Liver (tissue), 8 donors: ENCODE measurements at regions not wholly inside any gene's neighbourhood (a gene's known extent, or its start where the extent isn't known, plus 50 kb on each side); places are given as distances from the start of the nearest gene placed in this dataset.

ENCODE experiments used
- DNase-seq: peaks from one replicate; pipeline ENCODE4 v3.0.0-alpha.2; 2017; ENCODE audit warnings: low spot score
- H3K27ac ChIP-seq, 2 donors: one replicate each; pipeline ENCODE4 v1.7.0; 2013; ENCODE audit warnings: inconsistent platforms in 2 of 2, low read length in 2 of 2, control low read depth in 1 of 2, low read depth in 1 of 2, mild to moderate bottlenecking in 1 of 2
- H3K27me3 ChIP-seq, 4 donors: one replicate each; pipeline versions ENCODE4 v1.6.1 to v1.7.0; 2013; ENCODE audit warnings: low read length in 3 of 4, inconsistent platforms in 1 of 4, mild to moderate bottlenecking in 1 of 4, moderate library complexity in 1 of 4; ENCODE audit not compliant: control insufficient read depth in 4 of 4, insufficient read depth in 4 of 4
- H3K36me3 ChIP-seq, 4 donors: one replicate each; pipeline versions ENCODE4 v1.6.1 to v1.7.0; 2013; ENCODE audit warnings: low read length in 3 of 4, mild to moderate bottlenecking in 3 of 4, low read depth in 1 of 4, moderate library complexity in 1 of 4; ENCODE audit not compliant: control insufficient read depth in 4 of 4, insufficient read depth in 3 of 4
- H3K4me1 ChIP-seq, 4 donors: one replicate each; pipeline versions ENCODE4 v1.6.1 to v1.7.0; 2013; ENCODE audit warnings: low read length in 3 of 4, mild to moderate bottlenecking in 3 of 4, moderate library complexity in 1 of 4; ENCODE audit not compliant: control insufficient read depth in 4 of 4, insufficient read depth in 4 of 4
- H3K4me3 ChIP-seq, 3 donors: one replicate each; pipeline versions ENCODE4 v1.6.1 to v1.7.0; 2013; ENCODE audit warnings: low read length in 3 of 3, control low read depth in 1 of 3, low read depth in 1 of 3, mild to moderate bottlenecking in 1 of 3
- H3K9ac ChIP-seq, 2 donors: one replicate each; pipeline ENCODE4 v1.7.0; 2013; ENCODE audit warnings: low read length in 2 of 2, mild to moderate bottlenecking in 2 of 2, moderate library complexity in 2 of 2, control low read depth in 1 of 2, low read depth in 1 of 2
- H3K9me3 ChIP-seq, 4 donors: one replicate each; pipeline versions ENCODE4 v1.6.1 to v1.7.0; 2013; ENCODE audit warnings: low read length in 3 of 4; ENCODE audit not compliant: control insufficient read depth in 4 of 4
- FOXA1 ChIP-seq: IDR thresholded peaks from 2 replicates; pipeline ENCODE4 v1.6.1; 2016; ENCODE audit warnings: antibody characterized with exemption
- FOXA2 ChIP-seq: IDR thresholded peaks from 2 replicates; pipeline ENCODE4 v1.6.1; 2016; ENCODE audit warnings: antibody characterized with exemption
- GABPA ChIP-seq, 2 donors: IDR thresholded peaks in 1 of 2; conservative IDR thresholded peaks in 1 of 2; 2 replicates each; pipeline ENCODE4 v1.6.1; 2016; ENCODE audit warnings: antibody characterized with exemption in 2 of 2, mild to moderate bottlenecking in 1 of 2, moderate library complexity in 1 of 2
- HNF4A ChIP-seq, 2 donors: conservative IDR thresholded peaks; 2 replicates each; pipeline ENCODE4 v1.6.1; 2016; ENCODE audit warnings: antibody characterized with exemption in 2 of 2, mild to moderate bottlenecking in 2 of 2
- HNF4G ChIP-seq: IDR thresholded peaks from 2 replicates; pipeline ENCODE4 v1.6.1; 2016; ENCODE audit warnings: antibody characterized with exemption
- NR2F2 ChIP-seq: IDR thresholded peaks from 2 replicates; pipeline ENCODE4 v1.6.1; 2016; ENCODE audit warnings: antibody characterized with exemption
- RAD21 ChIP-seq, 2 donors: IDR thresholded peaks; 2 replicates each; pipeline ENCODE4 v1.6.1; 2016; ENCODE audit warnings: antibody characterized with exemption in 2 of 2, mild to moderate bottlenecking in 2 of 2
- RXRA ChIP-seq, 2 donors: IDR thresholded peaks; 2 replicates each; pipeline ENCODE4 v1.6.1; 2017 to 2018; ENCODE audit warnings: antibody characterized with exemption in 2 of 2, mild to moderate bottlenecking in 1 of 2
- SP1 ChIP-seq: IDR thresholded peaks from 2 replicates; pipeline ENCODE4 v1.6.1; 2018; ENCODE audit warnings: antibody characterized with exemption, mild to moderate bottlenecking
- TAF1 ChIP-seq: conservative IDR thresholded peaks from 2 replicates; pipeline ENCODE4 v1.6.1; 2016; ENCODE audit warnings: antibody characterized with exemption, mild to moderate bottlenecking
- WGBS: extraction: QIAGEN DNeasy Blood & Tissue Kit; methylation state at CpG from one replicate; pipeline ENCODE4 v1.1.7; 2013; 5-methylcytosine and 5-hydroxymethylcytosine counted together
- TF ChIP-seq, protein P1 (sequence below): IDR thresholded peaks from 2 replicates; pipeline ENCODE4 v1.6.1; 2016; ENCODE audit warnings: antibody characterized with exemption, mild to moderate bottlenecking
- TF ChIP-seq, protein P2 (sequence below): IDR thresholded peaks from 2 replicates; pipeline ENCODE4 v1.6.1; 2016; ENCODE audit warnings: antibody characterized with exemption
- TF ChIP-seq, protein P3 (sequence below): IDR thresholded peaks from 2 replicates; pipeline ENCODE4 v1.6.1; 2016; ENCODE audit warnings: antibody characterized with exemption
- TF ChIP-seq, protein P4 (sequence below): fragments of 150-350 bp; IDR thresholded peaks from 2 replicates; pipeline ENCODE4 v1.5.1; 2017; ENCODE audit warnings: improper control_type of control experiment, low read depth, low read length; ENCODE audit not compliant: missing input control
- TF ChIP-seq, protein P5 (sequence below): IDR thresholded peaks from 2 replicates; pipeline ENCODE4 v1.6.1; 2016; ENCODE audit warnings: antibody characterized with exemption
- donor health status: healthy.
- donor health status: healthy.
- donor health status: healthy.
- donor health status: healthy.
- donor health status: healthy.

DNA sequence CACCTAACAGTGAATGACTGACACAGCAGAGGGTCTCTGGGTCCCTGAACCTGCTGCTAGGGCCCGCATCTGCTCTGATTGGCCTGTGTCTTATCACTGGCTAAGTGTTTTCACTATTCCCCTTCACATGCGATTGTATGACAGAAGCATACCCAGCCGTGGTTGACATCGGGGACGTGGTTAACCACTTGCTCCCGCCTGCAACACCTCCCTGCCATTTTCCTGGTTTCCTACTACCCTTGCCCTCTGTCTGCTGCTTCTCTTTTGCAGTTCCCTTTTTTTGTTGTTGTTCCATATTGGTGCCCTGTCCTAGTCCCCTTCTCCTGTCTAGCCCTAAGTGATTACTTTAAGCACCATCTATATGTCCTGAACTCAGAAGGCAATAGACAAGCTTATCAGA lies 177.0 kb downstream of the RGS9 start (continued):
- TF ChIP-seq SP1 = no peak

DNA sequence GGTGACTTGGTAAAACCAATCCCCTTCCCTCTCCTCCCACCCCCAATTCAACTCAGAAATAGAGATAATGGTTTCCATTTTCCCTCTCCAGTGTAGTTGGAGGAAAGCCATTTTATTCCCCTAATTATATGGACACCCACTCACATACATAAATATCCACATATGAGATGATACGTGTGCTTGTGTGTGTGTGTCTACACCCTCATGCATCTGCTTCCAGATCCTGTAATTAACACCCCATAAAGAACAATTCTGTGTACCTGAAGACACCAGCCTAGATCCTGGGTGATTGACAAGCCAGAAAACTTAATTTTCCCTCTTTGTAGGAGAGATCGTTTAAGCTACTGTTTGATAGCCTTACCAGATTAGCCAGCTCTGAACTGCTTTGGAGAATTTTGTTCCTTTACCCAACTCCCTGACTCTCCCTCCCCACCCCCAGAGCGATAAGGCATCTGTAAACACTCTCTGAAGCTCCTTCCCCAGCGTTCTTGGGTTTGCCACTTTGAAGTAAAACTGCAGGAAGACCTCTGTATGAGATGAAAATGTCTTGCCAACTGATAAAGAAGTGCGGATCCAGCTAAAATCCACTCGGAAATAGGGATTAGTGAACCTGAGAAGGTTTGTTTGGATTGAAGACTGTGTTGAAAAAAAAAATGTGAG lies 175.7 kb downstream of the RGS9 start:
- DNase-seq = no peak
- Histone ChIP-seq H3K9me3 (no peaks in the 10 kb centered on the region), H3K36me3 (no peaks in the 10 kb centered on the region), H3K27ac (no peak overlapping the region), H3K4me3 (no peak overlapping the region), H3K4me1 (no peaks in the 10 kb centered on the region), H3K27me3 (peaks cover 0 to 2% (median 0%) of the 10 kb centered on the region in 4 donors), H3K9ac (no peak overlapping the region)
- TF ChIP-seq, protein P1, sequence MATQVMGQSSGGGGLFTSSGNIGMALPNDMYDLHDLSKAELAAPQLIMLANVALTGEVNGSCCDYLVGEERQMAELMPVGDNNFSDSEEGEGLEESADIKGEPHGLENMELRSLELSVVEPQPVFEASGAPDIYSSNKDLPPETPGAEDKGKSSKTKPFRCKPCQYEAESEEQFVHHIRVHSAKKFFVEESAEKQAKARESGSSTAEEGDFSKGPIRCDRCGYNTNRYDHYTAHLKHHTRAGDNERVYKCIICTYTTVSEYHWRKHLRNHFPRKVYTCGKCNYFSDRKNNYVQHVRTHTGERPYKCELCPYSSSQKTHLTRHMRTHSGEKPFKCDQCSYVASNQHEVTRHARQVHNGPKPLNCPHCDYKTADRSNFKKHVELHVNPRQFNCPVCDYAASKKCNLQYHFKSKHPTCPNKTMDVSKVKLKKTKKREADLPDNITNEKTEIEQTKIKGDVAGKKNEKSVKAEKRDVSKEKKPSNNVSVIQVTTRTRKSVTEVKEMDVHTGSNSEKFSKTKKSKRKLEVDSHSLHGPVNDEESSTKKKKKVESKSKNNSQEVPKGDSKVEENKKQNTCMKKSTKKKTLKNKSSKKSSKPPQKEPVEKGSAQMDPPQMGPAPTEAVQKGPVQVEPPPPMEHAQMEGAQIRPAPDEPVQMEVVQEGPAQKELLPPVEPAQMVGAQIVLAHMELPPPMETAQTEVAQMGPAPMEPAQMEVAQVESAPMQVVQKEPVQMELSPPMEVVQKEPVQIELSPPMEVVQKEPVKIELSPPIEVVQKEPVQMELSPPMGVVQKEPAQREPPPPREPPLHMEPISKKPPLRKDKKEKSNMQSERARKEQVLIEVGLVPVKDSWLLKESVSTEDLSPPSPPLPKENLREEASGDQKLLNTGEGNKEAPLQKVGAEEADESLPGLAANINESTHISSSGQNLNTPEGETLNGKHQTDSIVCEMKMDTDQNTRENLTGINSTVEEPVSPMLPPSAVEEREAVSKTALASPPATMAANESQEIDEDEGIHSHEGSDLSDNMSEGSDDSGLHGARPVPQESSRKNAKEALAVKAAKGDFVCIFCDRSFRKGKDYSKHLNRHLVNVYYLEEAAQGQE = no peak
- TF ChIP-seq HNF4G (no peak), SP1 (no peak), RAD21 (IDR thresholded peaks at IDR 0.05) (no peak), TAF1 (no peak), FOXA2 (no peak), FOXA1 (no peak), RXRA (IDR thresholded peaks at IDR 0.05) (no peak), GABPA (IDR thresholded peaks at IDR 0.05 in 1 of 2, conservative IDR thresholded peaks at IDR 0.05 in 1 of 2) (no peak), HNF4A (conservative IDR thresholded peaks at IDR 0.05) (no peak), NR2F2 (no peak)
- TF ChIP-seq, protein P2, sequence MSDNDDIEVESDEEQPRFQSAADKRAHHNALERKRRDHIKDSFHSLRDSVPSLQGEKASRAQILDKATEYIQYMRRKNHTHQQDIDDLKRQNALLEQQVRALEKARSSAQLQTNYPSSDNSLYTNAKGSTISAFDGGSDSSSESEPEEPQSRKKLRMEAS = no peak
- TF ChIP-seq, protein P3, sequence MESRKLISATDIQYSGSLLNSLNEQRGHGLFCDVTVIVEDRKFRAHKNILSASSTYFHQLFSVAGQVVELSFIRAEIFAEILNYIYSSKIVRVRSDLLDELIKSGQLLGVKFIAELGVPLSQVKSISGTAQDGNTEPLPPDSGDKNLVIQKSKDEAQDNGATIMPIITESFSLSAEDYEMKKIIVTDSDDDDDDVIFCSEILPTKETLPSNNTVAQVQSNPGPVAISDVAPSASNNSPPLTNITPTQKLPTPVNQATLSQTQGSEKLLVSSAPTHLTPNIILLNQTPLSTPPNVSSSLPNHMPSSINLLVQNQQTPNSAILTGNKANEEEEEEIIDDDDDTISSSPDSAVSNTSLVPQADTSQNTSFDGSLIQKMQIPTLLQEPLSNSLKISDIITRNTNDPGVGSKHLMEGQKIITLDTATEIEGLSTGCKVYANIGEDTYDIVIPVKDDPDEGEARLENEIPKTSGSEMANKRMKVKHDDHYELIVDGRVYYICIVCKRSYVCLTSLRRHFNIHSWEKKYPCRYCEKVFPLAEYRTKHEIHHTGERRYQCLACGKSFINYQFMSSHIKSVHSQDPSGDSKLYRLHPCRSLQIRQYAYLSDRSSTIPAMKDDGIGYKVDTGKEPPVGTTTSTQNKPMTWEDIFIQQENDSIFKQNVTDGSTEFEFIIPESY = no peak
- TF ChIP-seq, protein P4, sequence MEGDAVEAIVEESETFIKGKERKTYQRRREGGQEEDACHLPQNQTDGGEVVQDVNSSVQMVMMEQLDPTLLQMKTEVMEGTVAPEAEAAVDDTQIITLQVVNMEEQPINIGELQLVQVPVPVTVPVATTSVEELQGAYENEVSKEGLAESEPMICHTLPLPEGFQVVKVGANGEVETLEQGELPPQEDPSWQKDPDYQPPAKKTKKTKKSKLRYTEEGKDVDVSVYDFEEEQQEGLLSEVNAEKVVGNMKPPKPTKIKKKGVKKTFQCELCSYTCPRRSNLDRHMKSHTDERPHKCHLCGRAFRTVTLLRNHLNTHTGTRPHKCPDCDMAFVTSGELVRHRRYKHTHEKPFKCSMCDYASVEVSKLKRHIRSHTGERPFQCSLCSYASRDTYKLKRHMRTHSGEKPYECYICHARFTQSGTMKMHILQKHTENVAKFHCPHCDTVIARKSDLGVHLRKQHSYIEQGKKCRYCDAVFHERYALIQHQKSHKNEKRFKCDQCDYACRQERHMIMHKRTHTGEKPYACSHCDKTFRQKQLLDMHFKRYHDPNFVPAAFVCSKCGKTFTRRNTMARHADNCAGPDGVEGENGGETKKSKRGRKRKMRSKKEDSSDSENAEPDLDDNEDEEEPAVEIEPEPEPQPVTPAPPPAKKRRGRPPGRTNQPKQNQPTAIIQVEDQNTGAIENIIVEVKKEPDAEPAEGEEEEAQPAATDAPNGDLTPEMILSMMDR = no peak
- TF ChIP-seq, protein P5, sequence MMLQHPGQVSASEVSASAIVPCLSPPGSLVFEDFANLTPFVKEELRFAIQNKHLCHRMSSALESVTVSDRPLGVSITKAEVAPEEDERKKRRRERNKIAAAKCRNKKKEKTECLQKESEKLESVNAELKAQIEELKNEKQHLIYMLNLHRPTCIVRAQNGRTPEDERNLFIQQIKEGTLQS = no peak
- 21% methylated on average over 6 of the region's 6 CpGs for WGBS
